Lower leg skin (tissue), 4 donors: ENCODE measurements at regions not wholly inside any gene's neighbourhood (a gene's known extent, or its start where the extent isn't known, plus 50 kb on each side); places are given as distances from the start of the nearest gene placed in this dataset.

Experiments
- DNase-seq, 2 donors: peaks; one replicate each; pipeline ENCODE4 v3.0.0-alpha.2; 2019; ENCODE audit warnings: low spot score in 2 of 2
- H3K4me3 ChIP-seq: fragments of 200-600 bp; sonication (generic); 2 replicates; pipeline ENCODE4 v1.5.1; 2017; ENCODE audit warnings: mild to moderate bottlenecking, low read depth; ENCODE audit not compliant: poor library complexity, severe bottlenecking
- CTCF ChIP-seq, 3 donors: fragments of 450-650 bp; IDR thresholded peaks; one replicate each; pipeline ENCODE4 v1.5.1; 2016; ENCODE audit warnings: antibody characterized with exemption in 3 of 3, mild to moderate bottlenecking in 3 of 3, moderate library complexity in 2 of 3
- POLR2A ChIP-seq, 2 donors: fragments of 450-650 bp; IDR thresholded peaks; one replicate each; pipeline ENCODE4 v1.6.1; 2016 to 2017; ENCODE audit warnings: antibody characterized with exemption in 2 of 2, mild to moderate bottlenecking in 1 of 2, moderate library complexity in 1 of 2
- WGBS, 2 donors: methylation state at CpG; one replicate each; pipeline ENCODE4 v1.1.5; 2018; 5-methylcytosine and 5-hydroxymethylcytosine counted together
- intact Hi-C: fragments of 100-400 bp; cut with DNase I; formaldehyde crosslinking; loops from one replicate; pipeline ENCODE4 v1.15.0; 2023; ENCODE audit warnings: low total_unique reads

GRCh38 chr3:189486556-189486955 lies 144.6 kb upstream of the TP63 start:
- TF ChIP-seq CTCF (IDR thresholded peaks at IDR 0.05) (no peak), POLR2A (IDR thresholded peaks at IDR 0.05) (no peak)
- 42 to 45% methylated on average over 2 of the region's 2 CpGs for WGBS, 2 donors
- no peak for DNase-seq
- intact Hi-C loops, result no loop called here
- H3K4me3 ChIP-seq, result no peak overlapping the region

GRCh38 chr3:189488241-189488767 lies 142.9 kb upstream of the TP63 start:
- TF ChIP-seq CTCF (IDR thresholded peaks at IDR 0.05) (no peak), POLR2A (IDR thresholded peaks at IDR 0.05) (no peak)
- H3K4me3 ChIP-seq, result no peak overlapping the region
- 54 to 56% methylated on average over 9 of the region's 9 CpGs for WGBS, 2 donors
- intact Hi-C loops, result no loop called here
- DNase-seq, result no peak

GRCh38 chr3:189490337-189490736 lies 140.9 kb upstream of the TP63 start:
- TF ChIP-seq POLR2A (IDR thresholded peaks at IDR 0.05), result no peak
- TF ChIP-seq CTCF (IDR thresholded peaks at IDR 0.05), result no peak
- DNase-seq, result no peak
- no peak overlapping the region for H3K4me3 ChIP-seq
- intact Hi-C loops, result no loop called here
- WGBS, 2 donors, result 44 to 50% methylated on average over 1 of the region's 1 CpG

GRCh38 chr3:189490749-189491148 lies 140.4 kb upstream of the TP63 start:
- 12 to 19% methylated on average over 3 of the region's 3 CpGs for WGBS, 2 donors
- intact Hi-C loops, result no loop called here
- DNase-seq, result no peak
- H3K4me3 ChIP-seq, result no peak overlapping the region
- no peak for TF ChIP-seq POLR2A (IDR thresholded peaks at IDR 0.05)
- TF ChIP-seq CTCF (IDR thresholded peaks at IDR 0.05), result no peak

- 58 to 75% methylated on average over 4 of the region's 4 CpGs for WGBS, 2 donors
Observed at GRCh38 chr3:189491831-189492230, 139.4 kb upstream of the TP63 start.

More at GRCh38 chr3:189491831-189492230, 139.4 kb upstream of the TP63 start:
- DNase-seq, result no peak
- no peak overlapping the region for H3K4me3 ChIP-seq
- intact Hi-C loops, result no loop called here
- TF ChIP-seq CTCF (IDR thresholded peaks at IDR 0.05) (no peak), POLR2A (IDR thresholded peaks at IDR 0.05) (no peak)
